ENCODE measurements at regions not wholly inside any gene's neighbourhood (a gene's known extent, or its start where the extent isn't known, plus 50 kb on each side); places are given as distances from the start of the nearest gene placed in this dataset.

DNA sequence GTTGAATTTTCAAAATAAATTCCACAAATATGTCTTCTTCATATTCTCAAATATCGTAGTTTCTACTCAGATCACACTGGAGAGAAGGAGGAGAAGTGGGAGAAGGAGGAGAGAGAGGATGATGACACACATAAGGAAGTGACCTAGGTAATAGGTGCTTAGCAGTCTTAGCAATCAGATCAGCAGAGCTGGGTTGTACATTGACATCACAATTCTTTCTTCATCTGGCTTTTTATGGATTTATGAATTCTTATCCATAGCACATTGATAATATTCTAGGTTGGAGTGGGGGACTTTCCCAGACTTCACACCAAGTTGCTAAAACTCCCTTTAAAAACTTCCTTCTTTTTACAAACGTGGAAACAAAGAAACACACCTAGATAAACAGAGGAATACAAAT lies 86.9 kb downstream of the FGF9 start:
- no peak for DNase-seq

DNA sequence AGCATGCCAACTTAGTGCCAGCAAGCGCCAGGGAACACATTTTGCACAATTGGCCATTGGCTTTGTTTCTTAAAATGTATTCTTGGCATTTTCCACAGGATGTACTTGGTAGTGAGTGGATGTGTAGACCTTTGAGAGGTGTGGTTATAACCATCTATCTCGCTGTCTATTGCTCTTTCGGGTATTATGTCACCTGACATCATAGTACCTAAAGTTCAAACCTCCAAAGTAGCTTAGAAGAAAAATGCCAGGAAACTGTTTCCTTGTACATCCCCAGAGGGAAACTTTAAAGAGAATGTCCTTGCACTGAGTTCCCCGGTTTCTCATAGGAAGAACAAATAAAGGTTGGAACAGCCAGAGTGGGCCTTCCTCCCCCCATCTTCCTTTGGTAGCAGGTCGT lies 87.6 kb downstream of the FGF9 start:
- no peak for DNase-seq

DNA sequence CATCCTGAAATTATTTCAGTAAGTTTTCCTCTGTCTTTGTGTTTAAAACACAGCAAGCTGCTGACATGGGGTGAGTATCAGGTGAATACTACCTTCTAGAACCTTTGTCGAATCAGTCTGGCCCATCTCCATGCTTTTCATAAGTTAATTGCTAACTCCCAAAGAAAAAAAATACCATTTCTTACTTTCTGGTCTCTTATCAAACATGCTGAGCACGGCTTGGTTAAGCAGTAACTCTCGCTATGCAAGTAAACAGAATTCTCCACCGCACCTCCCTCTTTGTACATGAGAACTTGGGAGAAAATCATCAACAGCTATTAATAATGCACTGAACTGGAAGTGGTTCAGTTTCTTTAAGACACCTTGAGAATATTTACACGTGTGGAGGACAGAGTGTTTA lies 88.6 kb downstream of the FGF9 start:
- no peak for DNase-seq

DNA sequence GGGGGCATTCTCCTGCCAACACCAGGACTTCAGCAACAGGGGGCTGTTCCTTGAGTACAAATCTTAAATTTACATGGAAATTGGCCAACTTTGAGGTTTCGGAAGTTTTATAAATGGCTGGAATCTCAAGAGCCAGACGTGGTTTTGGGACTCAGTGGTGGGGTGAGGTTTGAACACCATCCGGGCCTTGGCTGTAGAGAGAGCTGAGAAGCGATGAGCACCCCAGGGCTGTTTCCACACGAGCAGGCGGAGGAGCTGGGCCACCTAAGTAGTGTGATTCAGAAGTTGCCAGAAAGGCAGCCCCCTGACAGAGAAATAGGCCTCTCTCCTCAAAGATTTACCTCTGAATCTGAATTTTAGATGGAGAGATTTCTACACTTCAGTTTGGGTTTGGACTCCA lies 89.0 kb downstream of the FGF9 start:
- no peak for DNase-seq

DNA sequence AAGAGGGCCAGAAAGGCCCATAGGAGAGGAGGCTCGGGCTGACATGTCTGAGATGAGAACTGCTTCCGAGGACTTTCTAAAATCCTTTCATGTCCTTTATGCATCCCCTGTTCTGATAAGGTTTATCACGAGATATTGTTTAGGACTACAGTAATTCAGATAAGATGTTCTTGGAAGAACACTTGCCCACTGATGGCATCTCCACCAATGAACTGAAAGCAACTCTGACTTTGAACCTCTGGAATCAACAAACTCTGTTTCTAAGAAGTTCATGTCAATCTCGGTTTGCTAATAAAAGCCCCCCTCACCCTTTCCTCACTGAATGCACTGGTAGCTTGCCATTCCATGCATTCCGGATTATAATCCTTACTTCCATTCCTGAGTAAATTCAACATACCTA lies 90.9 kb downstream of the FGF9 start:
- no peak for DNase-seq

GRCh38 chr13:21762512-21762911 lies 91.6 kb downstream of the FGF9 start:
- no peak for DNase-seq

- DNase-seq = no peak
Observed at GRCh38 chr13:21767032-21767431, 96.2 kb downstream of the FGF9 start.

GRCh38 chr13:21771075-21771474 lies 100.2 kb downstream of the FGF9 start:
- DNase-seq = no peak

GRCh38 chr13:21777166-21777565 lies 106.3 kb downstream of the FGF9 start:
- no peak for DNase-seq

- no peak for DNase-seq
Observed at GRCh38 chr13:21777813-21778212, 106.9 kb downstream of the FGF9 start.

- no peak for DNase-seq
Observed at GRCh38 chr13:21782736-21783135, 111.9 kb downstream of the FGF9 start.

DNA sequence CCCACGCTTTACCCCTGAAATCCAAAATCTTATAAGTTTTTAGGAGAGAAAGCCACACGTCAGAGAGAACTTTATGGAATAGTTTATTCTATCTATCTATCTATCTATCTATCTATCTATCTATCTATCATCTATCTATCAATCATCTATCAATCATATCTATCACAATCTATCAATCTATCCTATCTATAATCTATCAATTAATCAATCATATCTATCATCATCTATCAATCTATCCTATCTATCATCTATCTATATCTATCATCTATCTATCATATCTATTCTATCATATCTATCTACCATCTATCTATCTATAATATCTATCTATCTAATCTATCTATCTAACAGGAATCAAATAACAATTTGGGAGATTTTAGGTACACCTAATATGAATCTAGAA lies 115.1 kb downstream of the FGF9 start:
- DNase-seq = no peak

GRCh38 chr13:21796066-21796465 lies 125.2 kb downstream of the FGF9 start:
- DNase-seq = no peak

- no peak for DNase-seq
Observed at GRCh38 chr13:21796775-21797514, 126.1 kb downstream of the FGF9 start.

DNA sequence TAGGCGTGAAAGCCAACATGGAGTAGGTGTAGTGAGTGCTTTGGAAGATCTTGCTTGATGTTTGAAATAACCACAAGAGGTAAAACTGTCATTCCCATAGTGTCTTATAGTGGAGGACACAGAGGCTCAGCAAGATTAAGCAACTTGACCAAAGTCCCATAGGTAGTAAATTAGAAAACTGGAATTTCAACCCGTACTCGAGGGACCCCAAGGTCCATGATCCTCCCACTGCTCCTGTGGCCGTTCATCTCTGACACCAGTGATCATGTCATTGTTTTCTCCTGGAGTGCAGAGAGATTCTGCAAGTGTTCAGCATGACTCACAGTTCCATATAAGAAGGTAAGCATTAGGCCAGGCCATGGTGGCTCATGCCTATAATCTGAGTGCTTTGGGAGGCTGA lies 126.9 kb downstream of the FGF9 start:
- no peak for DNase-seq

- DNase-seq = no peak
Observed at GRCh38 chr13:21798181-21798580, 127.3 kb downstream of the FGF9 start.

DNA sequence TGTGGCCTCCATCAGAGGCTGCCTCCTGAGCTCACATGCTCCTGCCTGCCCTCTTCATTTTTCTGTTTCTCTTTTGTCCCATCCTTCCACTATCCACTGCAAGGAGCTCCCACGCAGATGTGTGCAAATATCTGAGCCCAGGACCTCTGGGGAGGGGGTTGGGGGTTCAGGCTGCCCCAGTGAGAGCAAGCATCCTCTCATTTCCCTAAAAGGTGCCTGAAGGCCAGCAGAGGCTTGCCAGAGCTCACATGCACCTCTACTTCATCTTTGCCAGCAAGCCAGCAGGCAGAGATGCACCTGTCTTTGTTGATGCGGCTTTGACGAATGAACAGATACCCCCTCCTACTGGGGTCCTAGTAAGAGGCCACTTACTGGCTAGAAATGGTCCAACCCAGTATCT lies 128.8 kb downstream of the FGF9 start:
- no peak for DNase-seq

GRCh38 chr13:21800837-21801616 lies 130.2 kb downstream of the FGF9 start:
- no peak for DNase-seq

- no peak for DNase-seq
Observed at GRCh38 chr13:21805733-21806132, 134.9 kb downstream of the FGF9 start.

DNA sequence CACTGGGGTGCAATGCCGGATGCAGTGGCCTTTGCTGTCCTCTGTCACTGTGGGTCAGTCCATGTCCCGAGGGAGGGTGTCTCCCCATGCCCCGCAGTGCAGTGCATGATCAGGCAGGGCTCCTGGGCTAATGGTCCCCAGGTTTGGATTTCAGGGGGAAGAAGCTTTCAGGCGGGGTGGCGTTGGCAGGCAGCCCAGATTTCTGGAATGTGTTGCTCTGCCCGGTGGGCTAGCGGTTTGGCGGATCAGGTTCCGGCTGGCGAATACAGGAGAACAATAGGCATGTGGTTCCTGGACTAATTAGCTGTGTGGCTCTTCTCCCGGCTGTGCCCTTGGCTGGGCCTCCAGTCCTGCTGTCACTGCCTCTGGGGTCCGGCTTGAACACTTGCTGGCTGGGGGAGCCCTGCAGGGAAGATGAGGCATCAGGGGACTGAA lies 141.3 kb downstream of the FGF9 start:
- DNase-seq = no peak

- no peak for DNase-seq
Observed at GRCh38 chr13:21813110-21813509, 142.2 kb downstream of the FGF9 start.

- no peak for DNase-seq
Observed at GRCh38 chr13:21813844-21814243, 143.0 kb downstream of the FGF9 start.

DNA sequence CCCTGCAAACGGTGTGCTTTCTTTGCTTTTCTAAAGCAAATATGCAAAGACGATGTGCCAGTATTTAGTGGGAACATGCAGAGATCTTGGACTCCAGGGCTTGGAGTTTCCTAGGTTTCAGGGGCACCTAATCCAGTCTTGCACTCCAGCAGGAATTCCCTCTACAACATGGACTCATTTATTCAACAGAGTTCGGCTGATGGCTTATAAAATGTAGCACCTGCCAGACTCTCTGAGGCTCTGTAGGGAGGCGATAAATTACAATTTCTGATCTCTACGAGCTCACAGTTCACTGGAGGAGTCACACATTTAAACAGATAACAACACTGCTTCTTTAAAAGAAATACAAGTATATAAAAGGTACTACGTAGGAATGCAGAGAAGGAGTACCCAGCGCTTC lies 143.7 kb downstream of the FGF9 start:
- DNase-seq = no peak

- no peak for DNase-seq
Observed at GRCh38 chr13:21817878-21818277, 147.0 kb downstream of the FGF9 start.

- no peak for DNase-seq
Observed at GRCh38 chr13:21822029-21822428, 151.2 kb downstream of the FGF9 start.

Measured in DMS79 (cell line).